CD14-positive monocyte (primary cell): ENCODE measurements at regions not wholly inside any gene's neighbourhood (a gene's known extent, or its start where the extent isn't known, plus 50 kb on each side); places are given as distances from the start of the nearest gene placed in this dataset.

Experiments used
- DNase-seq, 3 donors: peaks; one replicate each; pipeline ENCODE4 v3.0.0-alpha.2; 2011 to 2022
- H2AFZ ChIP-seq: 2 replicates; pipeline ENCODE4 v1.6.0; 2012; ENCODE audit warnings: mild to moderate bottlenecking, low read depth, low read length, inconsistent platforms; ENCODE audit not compliant: insufficient read depth, poor library complexity, severe bottlenecking
- H3K27ac ChIP-seq, 2 donors: 1 replicate in 1 of 2; 2 replicates in 1 of 2; pipeline ENCODE4 v1.5.1; 2012 to 2013; ENCODE audit warnings: low read length in 2 of 2, control low read depth in 1 of 2, inconsistent platforms in 1 of 2, low read depth in 1 of 2, mild to moderate bottlenecking in 1 of 2
- H3K27me3 ChIP-seq, 2 donors: one replicate each; pipeline versions ENCODE4 v1.6.0 to v1.6.1; 2011 to 2013; ENCODE audit warnings: low read length in 2 of 2; ENCODE audit not compliant: control insufficient read depth in 2 of 2, insufficient read depth in 2 of 2
- H3K36me3 ChIP-seq, 2 donors: replicated peaks in 1 of 2; 1 replicate in 1 of 2; 2 replicates in 1 of 2; pipeline versions ENCODE4 v1.5.1 to v1.6.1; 2012 to 2013; ENCODE audit warnings: low read length in 2 of 2, control low read depth in 1 of 2, inconsistent platforms in 1 of 2, mild to moderate bottlenecking in 1 of 2; ENCODE audit not compliant: insufficient read depth in 2 of 2, control insufficient read depth in 1 of 2
- H3K4me1 ChIP-seq, 2 donors: 1 replicate in 1 of 2; 2 replicates in 1 of 2; pipeline versions ENCODE4 v1.5.1 to v1.6.1; 2012 to 2013; ENCODE audit warnings: low read length in 2 of 2, control low read depth in 1 of 2, inconsistent platforms in 1 of 2, mild to moderate bottlenecking in 1 of 2, moderate library complexity in 1 of 2; ENCODE audit not compliant: insufficient read depth in 2 of 2, control insufficient read depth in 1 of 2
- H3K4me2 ChIP-seq: replicated peaks from 2 replicates; pipeline ENCODE3; 2012; ENCODE audit warnings: low read length, moderate library complexity, mild to moderate bottlenecking; ENCODE audit not compliant: poor library complexity, severe bottlenecking; ENCODE audit errors: extremely low read depth
- H3K4me3 ChIP-seq, 3 experiments: fragments of 200-600 bp in 1 of 3; sonication (generic) in 1 of 3; replicated peaks in 1 of 3; 1 replicate in 2 of 3; 2 replicates in 1 of 3; pipeline ENCODE4 v1.5.1; 2011 to 2013; ENCODE audit warnings: low read length in 3 of 3, mild to moderate bottlenecking in 3 of 3, control low read depth in 2 of 3, low read depth in 2 of 3, inconsistent platforms in 1 of 3, moderate library complexity in 1 of 3
- H3K79me2 ChIP-seq: 2 replicates; pipeline ENCODE4 v1.6.0; 2012; ENCODE audit warnings: mild to moderate bottlenecking, control low read depth, inconsistent platforms, low read length, moderate library complexity; ENCODE audit not compliant: insufficient read depth
- H3K9ac ChIP-seq: 2 replicates; pipeline ENCODE4 v1.6.0; 2017; ENCODE audit warnings: low read length, mild to moderate bottlenecking; ENCODE audit not compliant: insufficient read depth, poor library complexity, severe bottlenecking
- H3K9me3 ChIP-seq, 2 donors: replicated peaks in 1 of 2; 1 replicate in 1 of 2; 2 replicates in 1 of 2; pipeline versions ENCODE4 v1.5.1 to v1.6.1; 2012 to 2013; ENCODE audit warnings: low read length in 2 of 2, control low read depth in 1 of 2; ENCODE audit not compliant: control insufficient read depth in 1 of 2, insufficient read depth in 1 of 2
- H4K20me1 ChIP-seq: 2 replicates; pipeline ENCODE4 v1.6.0; 2012; ENCODE audit warnings: mild to moderate bottlenecking, low read length, control low read depth, moderate library complexity; ENCODE audit not compliant: insufficient read depth
- H3K27ac Mint-ChIP-seq, 7 donors: one replicate each; pipeline ENCODE4 v1.8.0; 2020; ENCODE audit warnings: mild to moderate bottlenecking in 7 of 7, mixed read lengths in 7 of 7, moderate library complexity in 6 of 7, inconsistent platforms in 2 of 7
- H3K27me3 Mint-ChIP-seq, 3 donors: one replicate each; pipeline ENCODE4 v1.8.0; 2021 to 2022; ENCODE audit warnings: low read depth in 3 of 3, mild to moderate bottlenecking in 3 of 3, mixed read lengths in 3 of 3, moderate library complexity in 3 of 3, inconsistent platforms in 1 of 3
- H3K36me3 Mint-ChIP-seq, 2 donors: one replicate each; pipeline ENCODE4 v1.8.0; 2020; ENCODE audit warnings: mixed read lengths in 2 of 2, inconsistent platforms in 1 of 2, mild to moderate bottlenecking in 1 of 2
- H3K4me1 Mint-ChIP-seq: one replicate; pipeline ENCODE4 v1.8.0; 2020; ENCODE audit warnings: mild to moderate bottlenecking, mixed read lengths
- H3K4me3 Mint-ChIP-seq, 2 donors: one replicate each; pipeline ENCODE4 v1.8.0; 2020; ENCODE audit warnings: mild to moderate bottlenecking in 2 of 2, mixed read lengths in 2 of 2, moderate library complexity in 1 of 2
- H3K9me3 Mint-ChIP-seq, 7 donors: one replicate each; pipeline ENCODE4 v1.8.0; 2020 to 2022; ENCODE audit warnings: mixed read lengths in 7 of 7, mild to moderate bottlenecking in 6 of 7, moderate library complexity in 6 of 7, inconsistent platforms in 2 of 7
- WGBS: methylation state at CpG from one replicate; pipeline ENCODE4 v1.1.5; 2013; ENCODE audit warnings: missing lambda C conversion rate; ENCODE audit not compliant: insufficient coverage; 5-methylcytosine and 5-hydroxymethylcytosine counted together
- intact Hi-C, 2 donors: fragments of 100-400 bp; cut with micrococcal nuclease; formaldehyde crosslinking; loops; one replicate each; pipeline versions ENCODE4 v1.15.0 to v1.15.1; 2023
- TF ChIP-seq, protein P1 (sequence below): fragments of 200-600 bp; IDR thresholded peaks from one replicate; pipeline ENCODE4 v1.8.0; 2022; ENCODE audit warnings: antibody characterized with exemption, mild to moderate bottlenecking

DNA sequence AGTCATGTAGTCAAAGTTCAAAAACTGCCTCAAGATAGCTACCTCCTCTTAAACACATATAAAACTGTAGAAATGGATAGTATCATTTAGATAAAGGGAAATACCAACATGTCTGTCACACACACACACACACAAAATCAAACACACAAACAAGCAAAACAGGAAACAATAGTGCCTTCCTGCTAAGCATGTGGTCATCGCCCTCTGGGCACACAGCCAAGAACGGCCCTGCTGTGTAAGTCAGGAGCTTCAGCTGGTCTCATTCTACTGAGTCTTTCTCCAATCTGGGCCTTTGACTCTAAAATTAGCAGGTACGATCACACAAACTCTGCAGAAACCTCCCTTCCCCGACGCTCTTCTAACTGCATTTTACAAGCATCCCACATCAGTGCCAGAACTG, 272.2 kb upstream of the CHRNA7 start:
- no peaks in the 10 kb centered on the region for H3K4me1 ChIP-seq
- Mint-ChIP-seq H3K9me3 (peaks cover 0 to 5% (median 0%) of the 10 kb centered on the region in 7 donors), H3K27me3 (peaks cover 2 to 5% (median 2%) of the 10 kb centered on the region in 3 donors), H3K4me3 (no peak overlapping the region), H3K27ac (no peak overlapping the region), H3K36me3 (no peaks in the 10 kb centered on the region), H3K4me1 (peaks cover 2% of the 10 kb centered on the region)
- no peak overlapping the region for H2AFZ ChIP-seq
- no peaks in the 10 kb centered on the region for H3K27me3 ChIP-seq
- H3K36me3 ChIP-seq = no peaks in the 10 kb centered on the region
- 33% methylated on average over 3 of the region's 5 CpGs for WGBS
- H3K4me3 ChIP-seq = no peak overlapping the region
- no peaks in the 10 kb centered on the region for H3K79me2 ChIP-seq
- no peak overlapping the region for H3K27ac ChIP-seq
- no peaks in the 10 kb centered on the region for H3K9me3 ChIP-seq
- H4K20me1 ChIP-seq = no peaks in the 10 kb centered on the region
- intact Hi-C loops = no loop called here
- no peak overlapping the region for H3K4me2 ChIP-seq
- H3K9ac ChIP-seq = no peak overlapping the region
- DNase-seq = peak in 1 of 3 donors; percentile 8
- TF ChIP-seq, protein P1, sequence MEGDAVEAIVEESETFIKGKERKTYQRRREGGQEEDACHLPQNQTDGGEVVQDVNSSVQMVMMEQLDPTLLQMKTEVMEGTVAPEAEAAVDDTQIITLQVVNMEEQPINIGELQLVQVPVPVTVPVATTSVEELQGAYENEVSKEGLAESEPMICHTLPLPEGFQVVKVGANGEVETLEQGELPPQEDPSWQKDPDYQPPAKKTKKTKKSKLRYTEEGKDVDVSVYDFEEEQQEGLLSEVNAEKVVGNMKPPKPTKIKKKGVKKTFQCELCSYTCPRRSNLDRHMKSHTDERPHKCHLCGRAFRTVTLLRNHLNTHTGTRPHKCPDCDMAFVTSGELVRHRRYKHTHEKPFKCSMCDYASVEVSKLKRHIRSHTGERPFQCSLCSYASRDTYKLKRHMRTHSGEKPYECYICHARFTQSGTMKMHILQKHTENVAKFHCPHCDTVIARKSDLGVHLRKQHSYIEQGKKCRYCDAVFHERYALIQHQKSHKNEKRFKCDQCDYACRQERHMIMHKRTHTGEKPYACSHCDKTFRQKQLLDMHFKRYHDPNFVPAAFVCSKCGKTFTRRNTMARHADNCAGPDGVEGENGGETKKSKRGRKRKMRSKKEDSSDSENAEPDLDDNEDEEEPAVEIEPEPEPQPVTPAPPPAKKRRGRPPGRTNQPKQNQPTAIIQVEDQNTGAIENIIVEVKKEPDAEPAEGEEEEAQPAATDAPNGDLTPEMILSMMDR = no peak

DNA sequence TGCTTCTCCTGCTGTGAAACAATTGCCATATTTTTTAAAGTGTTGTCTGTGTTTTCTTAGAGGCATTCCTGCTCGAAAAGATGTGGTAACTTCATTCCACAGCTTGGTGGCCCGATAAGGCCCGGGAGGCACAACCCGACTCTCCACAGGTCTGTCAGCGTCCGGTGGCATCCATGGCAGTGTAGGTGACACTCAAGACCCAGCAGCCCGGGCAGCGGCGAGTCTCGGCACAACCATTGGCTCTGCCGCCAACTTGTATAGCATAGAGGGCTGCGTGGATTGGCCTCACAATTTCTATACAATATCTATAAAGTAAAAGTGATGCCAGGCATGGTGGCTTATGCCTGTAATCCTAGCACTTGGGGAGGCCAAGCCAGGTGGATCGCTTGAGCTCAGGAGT, 262.3 kb upstream of the CHRNA7 start:
- no peak overlapping the region for H3K27ac Mint-ChIP-seq
- H3K9me3 Mint-ChIP-seq = peaks cover 0 to 4% (median 2%) of the 10 kb centered on the region in 7 donors
- Histone ChIP-seq H3K27ac (no peak overlapping the region), H3K4me3 (no peak overlapping the region), H4K20me1 (no peaks in the 10 kb centered on the region), H3K36me3 (no peaks in the 10 kb centered on the region), H3K79me2 (no peaks in the 10 kb centered on the region), H3K9ac (no peak overlapping the region), H3K27me3 (no peaks in the 10 kb centered on the region), H3K4me2 (no peak overlapping the region), H3K4me1 (no peaks in the 10 kb centered on the region), H2AFZ (no peak overlapping the region), H3K9me3 (no peaks in the 10 kb centered on the region)
- H3K4me1 Mint-ChIP-seq = no peaks in the 10 kb centered on the region
- TF ChIP-seq, protein P1 = no peak
- intact Hi-C loops = no loop called here
- peaks cover 0 to 7% (median 6%) of the 10 kb centered on the region in 3 donors for H3K27me3 Mint-ChIP-seq
- H3K36me3 Mint-ChIP-seq = no peaks in the 10 kb centered on the region
- WGBS = 94% methylated on average over 11 of the region's 13 CpGs
- no peak for DNase-seq
- no peak overlapping the region for H3K4me3 Mint-ChIP-seq
